NCI-H2171 treated with DMSO at 0.1 percent for 48 hours (cell line): ENCODE measurements at regions not wholly inside any gene's neighbourhood (a gene's known extent, or its start where the extent isn't known, plus 50 kb on each side); places are given as distances from the start of the nearest gene placed in this dataset.
"Not testable (repeated sequence)": the region's sequence is repeated elsewhere in the genome, so short reads cannot be mapped to it uniquely, and the experiment has no call there.

Source experiments
- DNase-seq: peaks from one replicate; lab custom pipeline; 2025; lab: John Stamatoyannopoulos, UW

GRCh38 chr10:109729895-109730294, 193.4 kb downstream of the XPNPEP1 start:
- not testable (repeated sequence) for DNase-seq

- DNase-seq, result no peak
Observed at GRCh38 chr10:109727436-109727835, 195.9 kb downstream of the XPNPEP1 start.

GRCh38 chr10:109726473-109726872, 196.8 kb downstream of the XPNPEP1 start:
- DNase-seq, result no peak

GRCh38 chr10:109723305-109723704, 200.0 kb downstream of the XPNPEP1 start:
- no peak for DNase-seq

GRCh38 chr10:109721453-109722064, 201.8 kb downstream of the XPNPEP1 start:
- DNase-seq, result no peak

- DNase-seq, result no peak
Observed at GRCh38 chr10:109706026-109706560, 217.2 kb downstream of the XPNPEP1 start.

GRCh38 chr10:109701633-109702215, 221.6 kb downstream of the XPNPEP1 start:
- no peak for DNase-seq

- DNase-seq, result peak; percentile 2
Observed at GRCh38 chr10:109698882-109699664, 224.2 kb downstream of the XPNPEP1 start.

GRCh38 chr10:109698086-109698485, 225.2 kb downstream of the XPNPEP1 start:
- DNase-seq, result peak; percentile 49

- no peak for DNase-seq
Observed at GRCh38 chr10:109696981-109697775, 226.1 kb downstream of the XPNPEP1 start.

- DNase-seq, result no peak
Observed at GRCh38 chr10:109696462-109696861, 226.8 kb downstream of the XPNPEP1 start.

- no peak for DNase-seq
Observed at GRCh38 chr10:109695988-109696387, 227.3 kb downstream of the XPNPEP1 start.

GRCh38 chr10:109689785-109690184, 233.5 kb downstream of the XPNPEP1 start:
- DNase-seq, result no peak

GRCh38 chr10:109679478-109679877, 243.8 kb downstream of the XPNPEP1 start:
- no peak for DNase-seq

GRCh38 chr10:109678857-109679256, 244.5 kb downstream of the XPNPEP1 start:
- no peak for DNase-seq

GRCh38 chr10:109676703-109677102, 246.6 kb downstream of the XPNPEP1 start:
- DNase-seq, result no peak

GRCh38 chr10:109668703-109669102, 254.6 kb downstream of the XPNPEP1 start:
- DNase-seq, result no peak

GRCh38 chr10:109668154-109668665, 255.1 kb downstream of the XPNPEP1 start:
- DNase-seq, result no peak

- no peak for DNase-seq
Observed at GRCh38 chr10:109665321-109665720, 258.0 kb downstream of the XPNPEP1 start.

GRCh38 chr10:109664554-109664953, 258.8 kb downstream of the XPNPEP1 start:
- DNase-seq, result no peak

GRCh38 chr10:109663122-109663521, 260.2 kb downstream of the XPNPEP1 start:
- no peak for DNase-seq

- DNase-seq, result not testable (repeated sequence)
Observed at GRCh38 chr10:109652612-109653011, 270.7 kb downstream of the XPNPEP1 start.
